Activated CD4-positive, alpha-beta T cell treated with anti-CD3 and anti-CD28 coated beads for 24 hours (primary cell): ENCODE measurements at regions not wholly inside any gene's neighbourhood (a gene's known extent, or its start where the extent isn't known, plus 50 kb on each side); places are given as distances from the start of the nearest gene placed in this dataset.
"Not testable (repeated sequence)": the region's sequence is repeated elsewhere in the genome, so short reads cannot be mapped to it uniquely, and the experiment has no call there.

Source experiments
- DNase-seq, 2 donors: peaks; one replicate each; pipeline ENCODE4 v3.0.0-alpha.2; 2020; ENCODE audit warnings: low read depth in 2 of 2

GRCh38 chr17:5747276-5747675 is 163.0 kb upstream of the NLRP1 start:
- no peak for DNase-seq

DNA sequence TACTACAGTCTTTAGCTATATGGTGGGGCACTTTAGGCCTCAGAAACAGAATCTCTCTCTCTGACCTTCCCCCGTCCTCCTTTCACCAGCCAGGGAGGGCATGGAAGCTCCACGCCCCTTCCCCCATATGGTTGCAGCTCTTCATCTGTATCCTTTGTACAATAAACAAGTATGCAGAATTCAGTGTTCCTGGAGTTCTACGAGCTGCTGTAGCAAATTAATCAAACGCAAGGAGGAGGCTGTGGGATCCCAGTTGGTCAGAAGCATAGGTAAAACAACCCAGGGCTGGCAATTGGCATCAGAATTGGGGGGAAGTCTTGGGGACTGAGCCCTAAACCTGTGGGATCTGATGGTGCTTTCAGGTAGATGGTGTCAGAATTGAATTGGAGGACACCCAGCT is 163.7 kb upstream of the NLRP1 start:
- DNase-seq = no peak

GRCh38 chr17:5753421-5753820 is 169.1 kb upstream of the NLRP1 start:
- no peak for DNase-seq

DNA sequence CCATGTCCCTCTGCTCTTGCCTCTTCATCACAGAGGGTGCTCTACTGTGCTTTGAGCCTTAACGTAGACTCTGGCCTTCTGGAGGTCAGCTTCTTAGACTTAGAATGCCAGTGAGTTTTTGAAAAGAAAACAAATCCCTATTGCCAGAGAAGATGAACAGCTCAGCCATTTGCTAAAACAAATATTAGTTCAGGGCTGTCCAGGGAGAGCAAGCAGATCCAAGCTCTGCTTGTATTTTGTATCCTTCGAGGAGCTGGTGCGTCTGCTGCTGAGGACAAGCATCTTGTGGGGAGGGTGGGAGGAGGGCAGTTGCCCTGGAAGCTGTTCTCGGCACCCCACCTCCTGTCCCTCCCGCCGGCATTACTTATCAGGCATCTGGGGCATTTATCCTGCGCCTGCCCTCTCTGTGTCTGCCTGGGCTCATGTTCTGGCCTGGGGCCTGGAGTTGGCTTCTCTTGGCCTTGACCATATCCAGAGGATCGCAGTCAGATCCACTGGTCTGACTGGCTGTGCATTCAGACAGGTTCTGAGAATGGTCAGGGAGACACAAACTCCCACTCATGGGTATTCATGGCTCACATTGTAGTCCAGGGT is 173.1 kb upstream of the NLRP1 start:
- no peak for DNase-seq

DNA sequence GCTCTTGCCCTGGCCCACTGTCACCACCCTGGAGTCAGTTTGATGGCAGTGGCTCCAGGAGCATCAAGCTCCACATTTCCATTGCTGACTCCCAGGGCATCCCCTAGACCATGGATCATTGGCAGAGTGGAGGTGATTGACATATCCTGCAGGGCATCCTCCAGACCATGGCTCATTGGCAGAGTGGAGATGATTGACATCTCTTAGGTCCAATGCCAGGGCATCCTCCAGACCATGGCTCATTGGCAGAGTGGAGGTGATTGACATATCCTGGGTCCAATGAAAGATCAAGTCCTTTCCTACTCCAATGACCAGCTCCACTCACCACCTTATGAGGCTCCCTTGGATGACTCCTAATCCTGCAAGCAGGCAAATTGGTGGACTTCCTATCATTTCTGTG is 174.3 kb upstream of the NLRP1 start:
- DNase-seq = no peak

- DNase-seq = no peak
Observed at GRCh38 chr17:5759501-5759925, 175.2 kb upstream of the NLRP1 start.

- no peak for DNase-seq
Observed at GRCh38 chr17:5762191-5762590, 177.9 kb upstream of the NLRP1 start.

DNA sequence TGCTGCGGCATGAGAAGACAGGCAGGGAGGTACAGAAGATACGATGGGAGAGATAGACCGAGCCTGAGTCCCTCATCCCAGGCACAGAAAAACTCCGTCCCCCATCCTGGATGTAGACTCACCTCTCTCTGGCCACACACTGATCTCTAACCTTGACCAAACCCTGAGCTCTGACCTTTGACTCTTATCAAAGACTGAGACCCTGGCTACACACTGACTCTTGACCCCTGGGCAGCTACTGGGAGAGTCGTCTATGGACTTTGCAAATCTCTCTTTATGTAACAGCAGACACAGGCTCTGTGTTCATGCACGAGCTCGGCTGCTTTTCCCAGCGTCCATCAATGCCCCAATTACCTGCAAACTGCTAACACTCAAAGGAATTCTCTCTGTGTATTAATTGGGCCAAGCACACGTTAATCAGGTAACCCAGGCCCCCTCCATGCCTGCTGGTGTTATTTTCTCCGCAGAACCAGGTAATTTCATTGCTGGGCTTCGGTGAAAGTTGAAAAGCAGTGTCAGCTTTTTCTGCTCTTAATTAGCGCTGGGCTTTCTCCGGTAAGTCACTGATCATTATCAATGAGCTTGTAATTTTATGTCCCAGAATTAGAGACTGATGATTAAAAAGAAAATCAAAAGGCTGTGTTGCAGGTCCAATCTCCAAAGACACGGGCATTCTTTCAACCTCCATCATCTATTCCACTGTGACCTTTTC is 179.4 kb upstream of the NLRP1 start:
- DNase-seq = no peak

GRCh38 chr17:5769593-5770354 is 185.5 kb upstream of the NLRP1 start:
- no peak for DNase-seq

DNA sequence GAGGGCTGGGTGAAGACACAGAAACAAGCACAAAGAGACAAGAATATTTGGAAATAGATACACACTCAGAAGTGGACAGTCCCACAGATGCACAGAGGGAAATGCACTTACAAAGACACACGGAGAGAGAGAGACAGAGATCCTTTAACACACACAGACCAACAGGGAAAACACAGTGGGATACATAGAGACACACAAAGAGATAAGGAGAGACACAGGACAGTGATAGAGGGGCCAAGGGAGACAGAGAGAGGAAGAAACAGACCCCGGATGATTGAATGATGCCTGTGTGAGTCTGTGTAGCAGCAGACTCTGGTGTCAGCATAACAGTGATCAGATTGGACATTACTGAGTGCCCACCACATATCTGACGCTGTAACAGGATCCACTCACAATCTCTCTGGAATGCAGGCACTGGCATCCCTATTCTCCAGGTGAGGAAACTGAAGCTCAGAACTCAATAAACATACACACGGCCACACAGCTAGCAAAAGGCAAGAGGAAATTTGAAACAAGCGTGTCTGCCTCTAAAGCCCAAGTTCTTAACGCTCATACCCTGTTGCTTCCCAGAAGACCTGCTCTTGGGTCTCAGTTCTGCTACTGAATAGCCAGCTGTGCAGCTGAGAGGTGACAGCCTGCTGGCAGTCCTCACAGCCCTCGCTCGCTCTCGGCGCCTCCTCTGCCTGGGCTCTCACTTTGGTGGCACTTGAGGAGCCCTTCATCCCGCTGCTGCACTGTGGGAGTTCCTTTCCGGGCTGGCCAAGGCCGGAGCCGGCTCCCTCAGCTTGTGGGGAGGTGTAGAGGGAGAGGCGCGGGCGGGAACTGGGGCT is 186.3 kb upstream of the NLRP1 start:
- DNase-seq = no peak

GRCh38 chr17:5771271-5771577 is 186.9 kb upstream of the NLRP1 start:
- DNase-seq = not testable (repeated sequence)

GRCh38 chr17:5772017-5772416 is 187.7 kb upstream of the NLRP1 start:
- not testable (repeated sequence) for DNase-seq

DNA sequence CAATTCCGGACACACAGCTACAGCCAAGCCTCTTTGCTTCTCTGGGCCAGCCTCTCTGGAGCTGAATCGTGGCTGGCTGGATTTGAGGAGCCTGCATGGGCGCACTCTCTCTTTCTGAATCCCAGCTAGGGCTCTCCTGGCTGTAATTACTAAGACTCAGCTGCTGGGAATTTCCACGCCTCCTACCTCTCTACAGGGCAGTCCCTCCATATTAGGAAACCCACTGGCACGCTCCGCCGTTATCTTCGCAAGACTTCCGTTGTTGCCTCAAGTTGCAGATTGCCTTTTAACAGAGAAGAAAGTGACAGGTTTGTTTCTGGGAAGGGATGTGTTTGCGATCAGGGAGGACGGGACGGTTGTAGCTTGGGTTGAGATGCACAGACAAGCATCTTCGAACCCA is 188.4 kb upstream of the NLRP1 start:
- no peak for DNase-seq

- DNase-seq = no peak
Observed at GRCh38 chr17:5773816-5774360, 189.6 kb upstream of the NLRP1 start.

- no peak for DNase-seq
Observed at GRCh38 chr17:5775098-5775497, 190.8 kb upstream of the NLRP1 start.

DNA sequence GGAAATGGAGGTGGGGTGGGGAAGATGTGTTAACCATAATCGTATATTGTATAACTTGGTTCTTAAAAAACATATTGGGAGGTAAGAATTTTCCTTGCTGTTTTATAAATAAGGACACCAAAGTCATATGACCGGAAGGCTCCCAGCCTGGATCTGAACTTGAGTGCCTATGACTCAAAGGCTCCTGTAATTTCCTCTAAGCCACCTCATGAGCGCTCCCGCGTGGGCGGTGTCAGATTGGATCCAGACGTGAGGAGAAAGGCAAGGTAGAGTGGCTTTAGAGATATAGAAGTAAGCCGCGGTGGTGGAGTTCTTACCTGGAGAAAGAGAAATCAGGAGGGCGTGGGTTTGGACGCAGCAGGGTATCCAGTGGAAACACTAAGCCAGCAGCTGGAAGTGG is 196.2 kb upstream of the NLRP1 start:
- no peak for DNase-seq

DNA sequence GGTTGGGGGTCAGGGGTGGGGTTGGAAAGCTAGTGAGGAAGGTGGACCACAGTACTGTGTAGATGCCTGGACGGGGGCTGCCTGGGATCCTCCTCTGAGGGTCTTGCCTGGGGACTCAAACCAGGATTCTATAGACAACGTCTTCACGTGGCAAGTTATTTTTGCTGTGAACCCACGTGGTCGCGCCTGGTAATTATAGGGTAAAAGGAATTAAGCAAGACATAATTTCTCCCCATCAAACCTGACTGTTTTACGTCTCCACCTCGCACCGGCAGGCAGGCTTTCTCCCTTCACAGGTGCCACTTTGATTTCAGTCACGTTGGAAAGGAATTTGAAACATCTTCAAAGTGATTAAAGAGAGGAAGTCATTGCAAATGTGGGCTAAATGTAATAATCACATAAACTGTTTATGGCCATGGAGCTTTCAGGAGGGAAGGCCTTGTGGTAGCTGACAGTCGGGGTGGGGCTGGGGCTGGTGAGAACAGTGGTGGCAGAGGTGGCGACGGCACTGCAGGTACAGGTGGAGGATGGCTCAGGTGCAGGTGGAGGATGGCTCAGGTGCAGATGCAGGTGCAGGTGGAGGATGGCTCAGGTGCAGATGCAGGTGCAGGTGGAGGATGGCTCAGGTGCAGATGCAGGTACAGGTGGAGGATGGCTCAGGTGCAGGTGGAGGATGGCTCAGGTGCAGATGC is 197.1 kb upstream of the NLRP1 start:
- no peak for DNase-seq

GRCh38 chr17:5783269-5783668 is 199.0 kb upstream of the NLRP1 start:
- no peak for DNase-seq

DNA sequence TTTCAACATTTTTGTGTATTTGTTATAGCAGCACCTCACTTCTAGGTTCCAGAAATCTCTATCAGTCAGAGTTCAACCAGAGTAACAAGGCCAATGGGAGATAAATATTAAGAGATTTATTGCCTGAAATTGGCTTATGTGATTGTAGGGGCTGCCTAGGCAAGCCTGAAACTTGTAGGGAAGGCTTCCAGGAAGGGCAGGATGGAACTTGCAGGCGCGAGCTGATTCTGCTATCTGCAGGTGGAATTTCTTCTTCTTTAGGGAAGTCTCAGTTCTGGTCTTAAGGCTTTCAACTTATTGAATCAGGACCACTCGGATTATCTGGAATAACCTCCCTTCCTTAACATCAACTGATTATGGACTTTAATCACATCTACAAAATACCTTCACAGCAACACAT is 199.5 kb upstream of the NLRP1 start:
- DNase-seq = no peak

DNA sequence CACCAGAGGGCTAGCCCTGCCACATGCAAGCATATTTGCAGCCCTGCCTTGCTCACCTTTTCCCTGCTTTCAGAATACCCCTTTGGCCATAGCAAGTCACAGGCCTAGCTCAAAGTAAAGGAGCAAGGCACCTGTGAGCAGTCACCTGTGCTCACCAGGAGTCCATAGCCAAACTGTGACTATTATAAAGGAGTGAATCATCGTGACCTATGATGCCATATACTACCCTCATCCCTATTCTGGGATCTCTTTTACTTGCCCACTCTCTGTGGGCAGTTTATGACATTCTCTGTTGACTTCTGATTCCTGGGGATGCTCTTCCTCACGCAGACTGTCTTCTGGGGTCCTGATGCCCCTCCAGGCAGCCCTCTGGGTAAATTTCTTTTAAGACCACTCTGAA is 200.5 kb upstream of the NLRP1 start:
- DNase-seq = no peak

- DNase-seq = no peak
Observed at GRCh38 chr17:5785338-5785737, 201.0 kb upstream of the NLRP1 start.
